NCI-H460 (cell line): ENCODE measurements at regions not wholly inside any gene's neighbourhood (a gene's known extent, or its start where the extent isn't known, plus 50 kb on each side); places are given as distances from the start of the nearest gene placed in this dataset.

ENCODE experiments used
- DNase-seq: peaks from one replicate; pipeline ENCODE4 v3.0.0-alpha.2; 2016; ENCODE audit warnings: low read depth; ENCODE audit errors: extremely low read depth

DNA sequence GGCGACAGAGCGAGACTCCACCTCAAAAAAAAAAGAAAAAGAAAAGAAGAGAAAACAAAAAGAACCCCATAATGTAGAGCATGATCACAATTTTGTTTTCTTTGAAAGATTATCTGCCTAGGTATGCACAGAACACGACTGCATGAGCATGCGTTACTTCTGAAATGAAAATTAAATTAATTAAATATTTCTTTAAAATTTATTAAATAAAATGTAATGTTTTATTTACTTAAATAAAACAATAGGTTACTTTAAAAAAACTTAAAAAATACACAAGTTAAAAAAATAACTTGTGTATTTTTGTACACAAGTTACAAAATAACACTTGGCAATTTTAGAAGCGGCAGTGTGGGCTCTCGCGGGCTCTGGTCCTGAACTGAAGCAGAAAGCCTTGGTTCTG lies 107.8 kb downstream of the TFAP2A start:
- DNase-seq: no peak

DNA sequence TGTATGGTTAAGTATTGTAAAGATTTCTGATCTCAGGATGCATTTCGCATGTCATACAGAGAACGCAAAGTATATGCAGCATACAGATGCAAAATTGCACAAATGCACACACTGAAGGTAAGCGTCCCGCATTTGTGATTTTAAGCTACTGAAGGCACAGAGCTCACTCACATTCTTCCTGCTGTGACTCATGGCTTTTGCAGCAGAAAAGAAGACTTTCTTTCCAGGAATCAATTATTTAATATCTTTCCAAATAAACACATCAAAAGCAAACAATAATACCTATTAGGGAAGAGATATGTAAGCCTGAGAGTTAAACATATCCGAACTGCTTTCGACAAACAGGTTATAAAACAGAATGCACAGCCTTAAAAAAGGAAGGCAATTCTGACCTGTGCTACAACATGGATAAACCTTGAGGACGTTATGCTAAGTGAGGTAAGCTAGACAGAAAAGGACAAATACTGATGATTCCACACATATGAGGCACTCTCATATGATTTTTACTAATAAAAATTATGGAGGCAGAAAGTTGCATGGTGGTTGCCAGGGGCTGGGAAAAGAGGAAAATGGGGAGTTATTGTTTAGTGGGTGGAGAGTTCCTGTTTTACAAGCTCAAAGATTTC lies 109.0 kb downstream of the TFAP2A start:
- DNase-seq: no peak

DNA sequence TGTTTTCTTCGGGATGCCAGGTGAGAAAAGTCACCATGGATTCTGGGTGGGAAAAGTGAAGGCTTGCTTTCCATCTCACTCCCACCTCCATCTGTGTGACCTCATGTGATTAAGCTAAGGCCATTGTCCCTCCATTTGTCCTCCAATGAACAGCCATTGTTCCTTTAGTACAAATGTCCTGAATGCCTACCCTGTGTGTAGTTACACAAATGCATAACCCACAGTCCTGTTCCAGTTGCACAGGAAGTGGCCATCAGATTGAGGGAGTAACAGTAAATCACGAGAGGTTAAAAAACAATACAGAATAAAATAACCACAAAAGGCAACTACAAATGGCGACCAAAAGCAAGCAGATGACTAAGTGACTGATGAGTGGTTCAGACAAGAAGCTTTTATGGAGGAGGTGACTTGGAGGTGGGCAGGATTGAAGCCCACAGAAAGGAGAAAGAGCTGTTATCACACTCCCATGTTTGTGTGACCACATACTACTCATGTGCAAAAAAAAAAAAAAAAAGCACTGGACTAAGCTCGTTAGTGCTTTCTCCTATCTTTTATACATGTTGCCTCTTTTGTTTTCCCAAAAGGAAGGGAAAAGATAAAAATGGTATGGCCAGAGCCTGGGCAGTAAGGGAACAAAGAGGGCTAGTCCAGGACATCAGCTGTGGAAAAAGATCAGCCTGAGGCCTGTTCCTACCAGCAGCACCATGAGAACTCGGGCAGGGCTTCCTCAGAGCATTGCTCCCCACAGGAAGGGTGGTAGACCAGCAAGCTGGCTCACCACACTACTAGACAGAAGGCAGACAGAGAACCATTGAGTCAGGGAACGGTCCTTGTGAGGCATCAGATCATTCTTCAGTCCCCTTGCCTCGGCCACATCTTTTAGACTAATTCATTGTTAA lies 111.0 kb downstream of the TFAP2A start:
- no peak for DNase-seq

DNA sequence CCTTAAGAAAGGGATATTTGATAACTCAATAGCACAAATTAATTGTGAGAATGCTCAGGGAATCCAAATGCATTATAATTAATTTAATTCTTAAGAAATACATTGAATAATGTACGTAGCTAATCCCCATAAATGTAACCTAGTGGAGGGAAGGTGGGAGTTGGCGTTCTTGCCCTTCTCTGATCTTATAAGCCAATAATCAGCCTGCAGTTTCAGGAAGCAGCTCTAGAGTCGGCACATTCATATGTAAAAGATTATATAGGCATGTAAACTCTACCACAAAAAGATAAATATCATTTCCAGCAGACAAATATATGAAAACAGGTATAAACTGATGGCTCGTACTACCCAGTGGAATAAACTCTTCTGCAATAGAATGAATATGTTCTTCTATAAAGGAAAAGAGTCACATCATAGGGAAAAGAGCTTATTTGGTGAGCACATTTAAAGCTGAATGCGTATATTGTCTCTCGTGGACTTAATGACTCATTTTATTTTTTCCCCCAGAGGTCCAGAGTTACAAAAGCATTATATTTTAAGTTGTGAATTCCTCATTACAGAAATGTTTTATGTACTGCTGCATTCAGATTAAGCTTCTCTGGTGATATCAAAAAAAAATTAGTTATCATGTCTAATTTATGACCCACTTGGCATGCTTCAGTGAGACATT lies 112.2 kb downstream of the TFAP2A start:
- DNase-seq: no peak

DNA sequence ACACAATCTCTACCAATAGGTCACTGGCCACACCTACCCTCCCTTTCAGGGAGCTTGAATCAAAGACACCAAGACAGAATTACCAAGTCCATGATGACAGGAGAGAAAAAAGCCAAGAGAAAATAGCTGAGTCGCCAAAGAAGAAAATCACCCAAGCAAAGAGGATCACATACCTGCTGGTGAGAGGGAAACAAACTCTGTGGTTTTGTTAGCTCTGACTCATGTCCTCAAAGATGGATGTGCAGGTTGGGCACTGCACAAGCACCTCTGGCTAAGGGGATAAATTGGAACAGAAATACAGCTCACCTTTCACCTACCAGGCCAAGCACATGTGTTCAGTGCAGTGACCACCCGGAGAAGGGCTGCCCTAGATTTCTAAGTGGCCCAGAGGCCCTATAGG lies 114.8 kb downstream of the TFAP2A start:
- DNase-seq: no peak

GRCh38 chr6:10297832-10298231 lies 117.0 kb downstream of the TFAP2A start:
- DNase-seq: no peak

GRCh38 chr6:10278746-10279145 lies 136.1 kb downstream of the TFAP2A start:
- no peak for DNase-seq

- DNase-seq: no peak
Observed at GRCh38 chr6:10276660-10277287, 138.1 kb downstream of the TFAP2A start.

DNA sequence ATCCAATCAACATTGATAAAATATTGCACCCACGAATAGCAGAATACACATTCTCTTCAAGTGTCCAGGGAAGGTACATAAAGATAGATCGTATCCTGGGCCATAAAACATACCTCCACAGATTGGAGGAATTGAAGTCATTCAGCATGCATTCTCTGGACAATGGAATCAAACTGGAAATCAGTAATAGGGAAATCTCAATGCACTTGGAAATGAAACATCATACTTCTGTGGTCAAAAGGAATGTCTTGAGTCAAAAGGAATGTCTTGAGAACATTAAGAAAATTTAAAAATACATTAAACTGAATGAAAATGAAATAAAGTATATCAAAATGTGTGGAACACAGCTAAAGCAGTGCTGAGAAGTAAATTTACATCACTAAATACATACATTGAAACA lies 138.8 kb downstream of the TFAP2A start:
- DNase-seq: no peak

- no peak for DNase-seq
Observed at GRCh38 chr6:10272591-10272990, 142.3 kb downstream of the TFAP2A start.

DNA sequence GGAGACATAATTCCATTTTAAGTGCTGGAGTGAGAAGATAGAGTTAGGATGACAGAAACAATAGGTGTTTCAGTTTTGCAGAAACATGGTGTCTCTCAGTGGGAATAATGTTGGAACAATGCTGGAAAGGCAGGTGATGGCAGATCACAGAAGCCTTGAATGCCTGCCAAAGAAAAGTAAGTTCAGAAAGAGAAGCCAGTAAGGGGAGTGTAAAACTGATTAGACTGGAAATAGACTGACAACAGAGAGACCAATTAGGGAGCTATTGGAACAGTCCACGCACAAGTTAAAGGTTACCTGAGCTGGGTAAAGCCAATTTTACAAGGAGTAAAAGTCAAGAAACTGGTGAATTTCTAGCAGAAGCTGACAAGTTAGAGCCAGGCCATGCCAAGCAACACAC lies 142.9 kb downstream of the TFAP2A start:
- DNase-seq: no peak

- DNase-seq: no peak
Observed at GRCh38 chr6:10269814-10270472, 144.9 kb downstream of the TFAP2A start.

- no peak for DNase-seq
Observed at GRCh38 chr6:10268611-10269310, 146.1 kb downstream of the TFAP2A start.

DNA sequence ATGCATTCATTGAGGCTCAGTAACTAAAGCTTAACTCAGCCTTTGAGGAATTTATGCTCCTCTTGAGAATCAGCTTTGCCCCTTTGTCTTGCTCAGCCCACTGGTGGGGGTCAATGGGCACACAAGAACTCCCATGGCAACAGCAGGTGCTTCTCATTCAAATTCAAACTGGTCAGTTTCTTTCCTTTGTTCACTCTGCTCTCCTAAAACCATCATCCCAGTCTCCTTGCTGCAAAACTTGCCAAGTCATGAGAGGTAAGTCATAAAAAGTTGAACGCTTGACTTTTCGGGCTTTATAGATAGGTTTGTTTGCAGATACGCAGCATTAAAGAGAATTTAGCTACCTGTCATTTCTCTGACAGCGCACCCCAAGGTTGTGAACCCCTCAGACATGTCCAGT lies 146.8 kb downstream of the TFAP2A start:
- no peak for DNase-seq

- no peak for DNase-seq
Observed at GRCh38 chr6:10266462-10266861, 148.4 kb downstream of the TFAP2A start.

DNA sequence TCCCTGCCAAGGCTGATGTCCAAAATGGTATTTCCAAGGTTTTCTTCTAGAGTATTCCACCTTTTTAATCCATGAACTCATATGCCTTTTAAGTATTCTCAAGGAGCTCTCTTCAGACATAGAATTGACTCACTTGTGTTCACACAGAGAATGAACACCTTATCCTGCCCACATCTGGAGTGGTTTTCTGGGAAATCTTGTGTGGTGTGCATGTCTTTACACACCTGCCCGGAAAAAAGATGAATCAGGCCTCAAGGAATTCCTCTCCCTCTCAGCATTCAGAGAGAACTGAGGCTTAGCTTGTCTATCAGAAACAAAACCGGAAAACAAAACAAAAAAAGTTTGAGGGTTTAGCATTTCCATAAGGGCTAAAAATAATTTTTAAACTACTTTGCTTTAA lies 148.8 kb downstream of the TFAP2A start:
- DNase-seq: no peak

GRCh38 chr6:10262505-10262904 lies 152.4 kb downstream of the TFAP2A start:
- no peak for DNase-seq

GRCh38 chr6:10259671-10260070 lies 155.2 kb downstream of the TFAP2A start:
- no peak for DNase-seq

DNA sequence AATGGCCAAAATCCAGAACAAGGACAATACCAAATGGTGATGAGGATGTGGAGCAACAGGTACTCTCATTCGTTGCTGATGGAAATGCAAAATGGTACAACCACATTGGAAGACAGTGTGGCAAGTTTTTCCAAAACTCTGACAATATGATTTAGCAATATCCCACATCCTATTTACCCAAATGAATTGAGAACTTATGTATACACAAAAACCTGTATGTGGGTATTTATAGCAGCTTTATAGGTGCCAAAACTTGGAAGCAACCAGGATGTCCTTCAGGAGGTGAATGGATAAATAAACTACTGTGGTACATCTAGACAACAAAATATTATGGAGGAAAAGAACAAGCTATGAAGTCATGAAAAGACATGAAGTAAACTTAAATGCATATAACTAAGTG lies 156.5 kb downstream of the TFAP2A start:
- DNase-seq: no peak

GRCh38 chr6:10256113-10256690 lies 158.7 kb downstream of the TFAP2A start:
- DNase-seq: no peak
